ENCODE measurements at regions not wholly inside any gene's neighbourhood (a gene's known extent, or its start where the extent isn't known, plus 50 kb on each side); places are given as distances from the start of the nearest gene placed in this dataset.
"Not testable (repeated sequence)": the region's sequence is repeated elsewhere in the genome, so short reads cannot be mapped to it uniquely, and the experiment has no call there.

DNA sequence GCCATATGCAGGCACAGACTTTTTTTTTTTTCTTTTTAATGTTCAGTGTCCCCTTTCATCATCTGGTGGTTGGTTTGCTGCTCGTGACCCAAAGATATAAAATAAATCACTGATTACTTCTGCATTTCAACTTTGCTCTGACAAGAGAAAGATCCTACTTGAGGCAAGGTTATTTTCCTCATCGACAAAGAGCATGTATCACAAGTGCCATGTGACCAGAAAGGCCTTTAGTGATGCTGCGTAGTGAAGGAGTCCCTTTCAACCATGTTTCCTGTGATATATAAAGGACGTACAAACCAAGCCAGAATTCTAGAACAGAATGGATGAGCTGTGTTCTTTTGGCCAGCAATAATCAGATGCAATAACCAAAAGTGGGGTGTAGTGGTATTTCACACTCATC is 323.4 kb upstream of the PSMD7 start:
- H3K9me3 Mint-ChIP-seq: peaks cover 2% of the 10 kb centered on the region
- CTCF ChIA-PET: interaction anchor here (1.1 kb wide), 1 partner anchor 16 kb away, joined by 3 read pairs; no protein-coding TSS in a partner anchor
- no peaks in the 10 kb centered on the region for H3K4me1 Mint-ChIP-seq
- no peak overlapping the region for H3K4me3 Mint-ChIP-seq
- POLR2A ChIA-PET: no interaction called here
- no peak for DNase-seq
- no peaks in the 10 kb centered on the region for H3K27me3 Mint-ChIP-seq
- no peak overlapping the region for H3K27ac Mint-ChIP-seq
- no peaks in the 10 kb centered on the region for H3K36me3 Mint-ChIP-seq (ENCODE audit: low read depth)

DNA sequence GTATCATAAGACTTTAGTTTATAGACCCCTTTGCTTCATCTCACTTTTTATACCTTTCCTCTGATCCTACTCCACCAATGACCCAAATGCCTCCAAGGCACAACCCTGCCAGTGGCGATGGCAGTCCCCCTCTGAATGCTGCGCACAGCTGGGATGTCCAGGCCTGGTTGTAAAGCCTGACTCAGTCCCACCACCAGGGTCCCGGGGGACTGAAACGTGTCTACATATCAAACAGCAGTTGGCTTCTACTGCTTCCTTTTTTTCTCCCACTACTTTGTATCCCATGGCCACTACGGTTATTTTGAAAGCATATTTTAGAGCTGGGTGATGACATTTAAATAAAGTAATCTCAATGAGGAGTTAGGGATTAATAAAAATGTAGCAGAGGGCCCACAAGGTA is 329.8 kb upstream of the PSMD7 start:
- Mint-ChIP-seq H3K4me1 (no peaks in the 10 kb centered on the region), H3K27me3 (no peaks in the 10 kb centered on the region), H3K27ac (no peak overlapping the region), H3K36me3 (ENCODE audit: low read depth) (no peaks in the 10 kb centered on the region), H3K4me3 (no peak overlapping the region), H3K9me3 (peaks cover 3% of the 10 kb centered on the region)
- ChIA-PET CTCF (no interaction called here), POLR2A (no interaction called here)
- no peak for DNase-seq

DNA sequence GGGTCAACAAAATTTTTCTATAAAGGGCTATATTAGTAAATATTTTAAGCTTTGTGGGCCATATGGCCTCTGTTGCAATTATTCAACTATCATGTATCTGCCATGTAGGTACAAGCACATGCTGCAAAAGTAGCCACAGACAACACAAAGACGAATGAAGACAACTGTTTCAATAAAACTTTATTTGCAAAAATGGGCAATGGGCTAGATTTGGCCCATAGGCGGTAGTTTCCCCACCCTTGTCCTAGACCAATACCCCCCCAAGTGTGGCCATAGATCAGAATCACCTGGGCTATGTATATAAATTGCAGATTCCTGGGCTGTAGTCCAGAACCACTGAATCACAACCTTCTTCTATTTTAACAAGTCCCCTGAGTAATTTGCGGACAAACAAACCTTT is 331.0 kb upstream of the PSMD7 start:
- H3K4me1 Mint-ChIP-seq: no peaks in the 10 kb centered on the region
- no peak overlapping the region for H3K4me3 Mint-ChIP-seq
- no peak overlapping the region for H3K27ac Mint-ChIP-seq
- no peaks in the 10 kb centered on the region for H3K27me3 Mint-ChIP-seq
- CTCF ChIA-PET: no interaction called here
- no peaks in the 10 kb centered on the region for H3K36me3 Mint-ChIP-seq (ENCODE audit: low read depth)
- POLR2A ChIA-PET: no interaction called here
- peaks cover 5% of the 10 kb centered on the region for H3K9me3 Mint-ChIP-seq
- no peak for DNase-seq

DNA sequence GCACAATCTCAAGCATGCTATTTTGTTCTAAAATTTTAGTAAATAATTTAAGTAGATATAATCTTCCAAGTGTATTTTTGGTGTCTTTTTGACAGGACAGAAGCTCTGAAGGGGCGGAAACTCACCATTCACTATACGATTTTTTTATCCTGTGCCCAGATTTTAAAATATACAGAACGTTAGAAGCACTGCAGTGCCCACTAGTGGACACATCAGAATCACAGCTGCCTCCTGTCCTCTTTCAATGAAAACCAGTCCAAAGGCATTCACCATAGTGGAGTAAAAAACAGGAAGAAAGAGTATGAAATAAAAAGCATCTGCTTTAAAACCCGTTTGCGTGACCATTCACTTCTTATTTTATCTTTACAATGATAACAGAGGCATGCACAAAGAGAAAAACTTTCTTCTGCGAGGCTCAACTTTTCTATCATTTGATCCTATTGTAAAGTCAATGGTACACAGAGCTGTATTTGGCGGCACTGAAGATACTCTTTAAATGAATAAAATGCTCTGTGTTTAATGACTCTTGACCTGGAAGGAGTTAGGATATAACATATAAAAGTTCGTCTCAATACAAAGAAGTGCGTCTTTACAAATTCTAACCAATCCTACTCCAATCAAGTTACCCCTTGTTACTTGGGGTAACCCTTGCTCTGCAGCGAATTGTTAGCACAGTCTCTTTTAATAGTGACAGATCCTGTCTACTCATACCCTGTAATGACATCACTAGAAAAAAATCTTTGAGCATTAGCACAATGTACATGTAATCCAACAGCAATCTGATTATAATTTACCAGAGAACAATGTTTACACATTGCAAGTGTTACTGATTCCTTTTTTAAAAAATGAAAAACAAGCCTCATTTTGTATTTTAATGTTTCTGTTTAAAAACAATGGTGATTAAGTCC is 339.8 kb upstream of the PSMD7 start:
- DNase-seq: peak; percentile 25
- ChIA-PET CTCF (interaction anchor here (1.0 to 1.7 kb wide), 2 partner anchors 14 to 17 kb away, joined by 3 to 4 read pairs; no protein-coding TSS in a partner anchor), POLR2A (no interaction called here)
- peaks cover 2% of the 10 kb centered on the region for H3K9me3 Mint-ChIP-seq
- no peaks in the 10 kb centered on the region for H3K27me3 Mint-ChIP-seq
- no peaks in the 10 kb centered on the region for H3K4me1 Mint-ChIP-seq
- H3K4me3 Mint-ChIP-seq: no peak overlapping the region
- no peaks in the 10 kb centered on the region for H3K36me3 Mint-ChIP-seq (ENCODE audit: low read depth)
- no peak overlapping the region for H3K27ac Mint-ChIP-seq

DNA sequence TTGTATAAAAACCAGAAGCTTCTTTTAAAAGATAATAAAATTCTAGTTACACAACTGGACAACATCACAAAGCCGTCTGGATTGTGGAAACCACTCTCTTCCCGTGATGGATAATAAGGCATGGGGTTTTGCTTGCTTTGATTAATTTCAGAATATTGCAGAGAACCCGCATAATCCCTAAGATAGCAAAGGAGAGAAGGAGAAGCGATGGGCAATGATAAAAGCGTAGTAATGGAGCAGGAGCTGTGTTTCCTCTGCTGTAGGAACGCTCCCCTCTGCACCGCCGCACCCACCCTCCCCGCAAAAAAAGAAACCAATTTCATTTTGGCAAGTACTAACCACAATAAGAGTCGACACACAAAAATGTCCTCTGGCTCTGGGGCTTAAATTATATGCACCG is 340.9 kb upstream of the PSMD7 start:
- ChIA-PET POLR2A (no interaction called here), CTCF (no interaction called here)
- Mint-ChIP-seq H3K9me3 (no peaks in the 10 kb centered on the region), H3K27ac (no peak overlapping the region), H3K4me1 (no peaks in the 10 kb centered on the region), H3K4me3 (no peak overlapping the region), H3K27me3 (no peaks in the 10 kb centered on the region), H3K36me3 (ENCODE audit: low read depth) (no peaks in the 10 kb centered on the region)
- DNase-seq: no peak

DNA sequence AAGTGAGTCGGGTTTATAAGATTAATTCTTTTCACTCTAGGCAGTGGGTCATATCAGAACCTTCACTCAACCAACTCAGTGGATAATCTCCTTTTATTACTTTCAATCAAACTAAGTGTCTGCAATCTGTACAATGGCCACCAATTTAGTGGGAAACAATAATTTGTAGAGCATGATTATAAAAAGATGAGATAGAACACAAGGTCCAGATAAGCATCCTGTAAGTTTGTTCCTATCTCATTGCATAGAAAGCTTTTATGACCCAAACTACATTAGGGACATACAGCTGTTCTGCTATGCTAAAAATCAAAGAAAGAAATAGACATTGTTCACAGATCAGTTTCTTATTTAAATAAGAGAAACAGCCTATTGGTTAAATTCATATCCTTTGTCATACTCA is 341.4 kb upstream of the PSMD7 start:
- H3K27ac Mint-ChIP-seq: no peak overlapping the region
- no peak for DNase-seq
- H3K27me3 Mint-ChIP-seq: no peaks in the 10 kb centered on the region
- no peak overlapping the region for H3K4me3 Mint-ChIP-seq
- no peaks in the 10 kb centered on the region for H3K36me3 Mint-ChIP-seq (ENCODE audit: low read depth)
- H3K4me1 Mint-ChIP-seq: no peaks in the 10 kb centered on the region
- H3K9me3 Mint-ChIP-seq: no peaks in the 10 kb centered on the region
- ChIA-PET CTCF (no interaction called here), POLR2A (no interaction called here)

DNA sequence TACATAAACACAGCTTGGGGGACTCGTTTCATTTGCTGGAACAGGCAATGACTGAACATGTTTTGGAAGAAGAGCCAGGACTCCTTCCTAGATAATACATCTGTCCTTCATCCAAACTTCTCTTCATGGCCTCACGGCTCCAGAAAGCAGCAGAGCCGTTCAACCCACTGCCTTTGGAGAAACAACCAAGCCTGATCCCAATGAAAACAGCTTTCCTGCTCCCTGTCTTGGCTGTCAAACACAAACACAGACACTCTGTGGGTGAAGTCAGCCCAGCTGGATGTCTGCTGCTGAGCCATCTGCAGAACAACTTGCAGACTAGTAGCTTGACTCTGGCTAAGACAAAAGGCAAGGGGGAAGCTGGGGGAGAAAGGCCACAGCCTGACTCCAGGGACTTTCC is 345.1 kb upstream of the PSMD7 start:
- Mint-ChIP-seq H3K27me3 (no peaks in the 10 kb centered on the region), H3K36me3 (ENCODE audit: low read depth) (no peaks in the 10 kb centered on the region), H3K4me1 (no peaks in the 10 kb centered on the region), H3K4me3 (no peak overlapping the region), H3K9me3 (no peaks in the 10 kb centered on the region), H3K27ac (no peak overlapping the region)
- ChIA-PET POLR2A (no interaction called here), CTCF (no interaction called here)
- DNase-seq: no peak

DNA sequence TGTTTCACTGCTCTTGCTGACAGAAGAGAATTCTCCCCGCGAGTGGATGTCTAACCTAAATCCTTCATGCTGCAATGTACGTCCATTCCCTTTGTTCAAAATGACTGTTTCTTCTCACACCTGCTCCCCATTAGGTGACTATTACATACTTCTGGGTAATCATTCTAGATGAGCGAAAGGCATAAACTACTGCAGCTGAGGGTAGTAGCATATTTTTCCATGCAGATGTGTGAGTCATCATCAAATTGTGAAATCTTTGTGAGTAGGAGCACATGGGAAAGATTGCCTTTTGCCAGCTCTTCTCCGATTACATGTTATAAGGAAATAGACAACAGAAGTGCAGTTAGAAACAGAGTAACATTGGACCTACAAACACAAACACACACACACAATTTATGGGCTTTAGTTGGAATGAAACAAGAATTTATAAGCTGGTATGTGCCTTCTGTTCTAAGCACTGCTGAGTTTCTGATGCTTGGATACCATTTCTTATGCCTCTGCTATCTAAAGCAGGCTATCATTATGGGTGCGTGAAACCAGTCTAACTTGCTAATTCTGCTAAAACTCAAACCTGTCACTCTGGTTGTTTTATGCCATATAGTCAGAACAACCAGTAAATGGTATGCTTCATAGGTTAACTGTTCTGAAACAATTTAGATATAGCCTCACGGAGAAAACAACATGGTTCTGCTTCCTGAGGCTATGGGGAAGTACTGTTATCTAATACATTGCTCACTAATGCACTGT is 346.9 kb upstream of the PSMD7 start:
- no peaks in the 10 kb centered on the region for H3K27me3 Mint-ChIP-seq
- no peaks in the 10 kb centered on the region for H3K36me3 Mint-ChIP-seq (ENCODE audit: low read depth)
- H3K4me1 Mint-ChIP-seq: no peaks in the 10 kb centered on the region
- no peak for DNase-seq
- ChIA-PET CTCF (no interaction called here), POLR2A (no interaction called here)
- H3K27ac Mint-ChIP-seq: no peak overlapping the region
- H3K4me3 Mint-ChIP-seq: no peak overlapping the region
- no peaks in the 10 kb centered on the region for H3K9me3 Mint-ChIP-seq

DNA sequence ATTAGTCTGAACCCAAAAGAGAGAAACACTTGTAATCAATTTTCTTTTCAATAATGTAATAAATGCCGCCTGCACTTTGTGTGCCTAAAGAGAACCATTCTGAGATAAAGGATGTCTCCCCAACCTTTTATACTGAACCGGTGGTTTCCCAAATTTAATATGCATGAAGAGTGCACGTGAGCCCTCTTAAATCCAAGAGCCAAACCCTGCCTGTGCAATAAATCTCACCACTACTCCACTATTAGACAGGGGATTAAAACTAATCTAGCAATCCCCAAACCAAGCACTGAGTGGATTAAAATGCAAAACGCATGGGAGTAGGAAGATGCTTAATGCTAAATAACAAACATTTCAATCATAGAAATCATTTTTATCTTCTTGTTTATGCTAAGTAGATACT is 351.0 kb upstream of the PSMD7 start:
- no peak overlapping the region for H3K27ac Mint-ChIP-seq
- no peak for DNase-seq
- ChIA-PET POLR2A (no interaction called here), CTCF (no interaction called here)
- H3K4me1 Mint-ChIP-seq: no peaks in the 10 kb centered on the region
- H3K4me3 Mint-ChIP-seq: no peak overlapping the region
- no peaks in the 10 kb centered on the region for H3K36me3 Mint-ChIP-seq (ENCODE audit: low read depth)
- no peaks in the 10 kb centered on the region for H3K9me3 Mint-ChIP-seq
- H3K27me3 Mint-ChIP-seq: no peaks in the 10 kb centered on the region

DNA sequence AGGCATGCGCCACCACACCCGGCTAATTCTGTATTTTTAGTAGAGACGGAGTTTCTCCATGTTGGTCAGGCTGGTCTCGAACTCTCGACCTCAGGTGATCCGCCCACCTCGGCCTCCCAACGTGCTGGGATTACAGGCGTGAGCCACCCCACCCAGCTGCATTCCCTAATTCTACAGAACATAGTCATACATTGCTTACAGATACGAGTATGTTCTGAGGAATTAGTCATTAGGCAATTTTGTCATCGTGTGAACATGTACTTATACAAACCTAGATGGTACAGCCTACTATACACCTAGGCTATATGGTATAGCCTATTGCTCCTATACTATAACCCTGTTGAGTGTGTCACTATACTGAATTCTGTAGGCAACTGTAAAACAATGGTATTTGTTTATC is 353.4 kb upstream of the PSMD7 start:
- CTCF ChIA-PET; H3K36me3 Mint-ChIP-seq (ENCODE audit: low read depth): not testable (repeated sequence)

DNA sequence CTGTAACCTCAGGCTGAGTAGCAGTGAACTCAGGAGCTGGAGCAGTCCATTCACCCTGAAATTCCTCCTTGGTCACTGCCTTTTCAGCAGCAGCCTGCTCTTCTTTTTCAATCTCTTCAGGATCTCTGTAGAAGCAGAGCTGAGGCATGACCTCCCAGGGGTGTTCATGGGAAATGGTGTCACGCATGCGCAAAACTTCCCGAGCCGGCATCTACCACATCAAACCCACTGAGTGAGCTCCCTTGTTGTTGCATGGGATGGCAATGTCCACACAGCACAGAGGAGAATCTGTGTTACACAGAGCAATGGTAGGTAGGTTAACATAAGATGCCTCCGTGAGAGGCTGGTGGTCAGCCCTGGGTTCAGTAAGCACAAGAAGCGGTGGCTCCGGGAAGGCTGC is 355.8 kb upstream of the PSMD7 start:
- not testable (repeated sequence) for H3K9me3 Mint-ChIP-seq; H3K36me3 Mint-ChIP-seq (ENCODE audit: low read depth)

More for the DNA sequence above, 353.4 kb upstream of the PSMD7 start:
- DNase-seq, H3K27ac Mint-ChIP-seq, H3K4me3 Mint-ChIP-seq, POLR2A ChIA-PET, H3K27me3 Mint-ChIP-seq, H3K9me3 Mint-ChIP-seq, H3K4me1 Mint-ChIP-seq: not testable (repeated sequence)

DNA sequence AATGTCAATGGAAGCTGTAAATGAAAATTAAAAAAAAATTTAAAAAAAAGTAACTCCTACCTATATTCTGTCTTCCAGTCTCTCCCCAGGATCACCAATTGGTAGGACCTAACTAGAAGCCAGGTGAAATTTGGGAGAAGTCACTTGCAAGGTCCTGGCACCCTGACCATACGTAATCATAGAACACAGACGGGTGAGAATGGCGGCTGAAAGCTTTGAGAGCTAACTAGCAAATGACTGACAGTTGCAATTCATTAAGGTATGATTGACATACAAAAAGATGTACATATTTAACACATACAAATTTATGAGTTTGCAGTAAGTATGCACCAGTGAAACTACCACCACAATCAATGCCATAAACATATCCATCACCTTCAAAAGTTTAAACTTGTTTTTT is 372.7 kb upstream of the PSMD7 start:
- Mint-ChIP-seq H3K4me3 (no peak overlapping the region), H3K27ac (no peak overlapping the region), H3K27me3 (no peaks in the 10 kb centered on the region), H3K4me1 (no peaks in the 10 kb centered on the region), H3K9me3 (peaks cover 6% of the 10 kb centered on the region), H3K36me3 (ENCODE audit: low read depth) (no peaks in the 10 kb centered on the region)
- POLR2A ChIA-PET: no interaction called here
- CTCF ChIA-PET: no interaction called here
- no peak for DNase-seq

More for the DNA sequence above, 355.8 kb upstream of the PSMD7 start:
- DNase-seq, H3K4me3 Mint-ChIP-seq, H3K27me3 Mint-ChIP-seq, CTCF ChIA-PET, POLR2A ChIA-PET, H3K4me1 Mint-ChIP-seq, H3K27ac Mint-ChIP-seq: not testable (repeated sequence)

DNA sequence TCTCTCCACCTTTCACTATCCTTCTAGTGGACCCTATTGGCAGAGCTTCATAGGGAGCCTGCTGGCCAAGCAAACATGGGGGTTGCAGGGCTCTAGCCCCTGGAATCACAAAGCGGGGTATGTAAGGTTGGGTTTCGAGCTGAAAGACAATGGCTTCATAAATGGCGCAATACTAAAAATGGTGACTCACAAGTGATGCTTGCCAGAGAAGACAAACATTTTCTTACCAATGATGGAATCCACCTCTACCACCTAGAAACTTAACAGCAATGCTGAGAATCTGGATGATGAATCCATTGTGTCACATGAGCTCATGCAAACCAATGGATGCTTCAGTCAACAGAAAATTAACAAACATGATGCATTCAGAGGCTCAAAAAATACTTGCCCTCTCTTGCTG is 375.3 kb upstream of the PSMD7 start:
- H3K27ac Mint-ChIP-seq: no peak overlapping the region
- no peak for DNase-seq
- ChIA-PET POLR2A (no interaction called here), CTCF (no interaction called here)
- no peaks in the 10 kb centered on the region for H3K27me3 Mint-ChIP-seq
- H3K4me1 Mint-ChIP-seq: no peaks in the 10 kb centered on the region
- no peaks in the 10 kb centered on the region for H3K9me3 Mint-ChIP-seq
- H3K4me3 Mint-ChIP-seq: no peak overlapping the region
- H3K36me3 Mint-ChIP-seq (ENCODE audit: low read depth): no peaks in the 10 kb centered on the region

All from activated CD4-positive, alpha-beta memory T cell treated with anti-CD3 and anti-CD28 coated beads, Interleukin-2, amount 10 ng/mL, durations not matched to agents 7 days and 5 days (primary cell).